ENCODE measurements at regions not wholly inside any gene's neighbourhood (a gene's known extent, or its start where the extent isn't known, plus 50 kb on each side); places are given as distances from the start of the nearest gene placed in this dataset.
"Not testable (repeated sequence)": the region's sequence is repeated elsewhere in the genome, so short reads cannot be mapped to it uniquely, and the experiment has no call there.

- ATAC-seq: no peak
- intact Hi-C loops (cut with DNase I): no loop called here
- H3K4me3 ChIP-seq: no peak overlapping the region
- H3K27ac ChIP-seq: no peak overlapping the region
- TF ChIP-seq CTCF (IDR thresholded peaks at IDR 0.05): no peak
- TF ChIP-seq POLR2A (IDR thresholded peaks at IDR 0.05): no peak
- no peaks in the 10 kb centered on the region for H3K27me3 ChIP-seq
- WGBS, 2 donors: 53 to 83% methylated on average over 1 to 2 of the region's 2 CpGs
- H3K9me3 ChIP-seq: no peaks in the 10 kb centered on the region
- no peaks in the 10 kb centered on the region for H3K36me3 ChIP-seq (replicated peaks in 1 of 2; ENCODE audit: insufficient read depth in 1 of 2, low read depth in 2 of 2)
- no peaks in the 10 kb centered on the region for H3K4me1 ChIP-seq
- DNase-seq: no peak
Observed at GRCh38 chrX:69424910-69425309, 79.2 kb upstream of the NALF2 start.

- Histone ChIP-seq H3K27ac (no peak overlapping the region), H3K4me3 (no peak overlapping the region), H3K27me3 (no peaks in the 10 kb centered on the region), H3K9me3 (no peaks in the 10 kb centered on the region), H3K36me3 (replicated peaks in 1 of 2; ENCODE audit: insufficient read depth in 1 of 2, low read depth in 2 of 2) (no peaks in the 10 kb centered on the region), H3K4me1 (no peaks in the 10 kb centered on the region)
- no peak for DNase-seq
- no peak for ATAC-seq
- no peak for TF ChIP-seq POLR2A (IDR thresholded peaks at IDR 0.05)
- peak in 3 of 7 experiments; percentile 18 to 32 (median 30) for TF ChIP-seq CTCF (IDR thresholded peaks at IDR 0.05)
- intact Hi-C loops (cut with DNase I): no loop called here
Observed at GRCh38 chrX:69424161-69424560, 80.0 kb upstream of the NALF2 start.

- intact Hi-C loops (cut with DNase I); H3K4me3 ChIP-seq; H3K9me3 ChIP-seq; H3K36me3 ChIP-seq (replicated peaks in 1 of 2; ENCODE audit: insufficient read depth in 1 of 2, low read depth in 2 of 2); DNase-seq; H3K27ac ChIP-seq; H3K4me1 ChIP-seq; H3K27me3 ChIP-seq; ATAC-seq: not testable (repeated sequence)
- WGBS, 2 donors: 75% methylated on average over 4 of the region's 19 CpGs; no CpG with 5 or more reads in 1 of the 2 donors
Observed at GRCh38 chrX:69422208-69422607, 81.9 kb upstream of the NALF2 start.

- TF ChIP-seq CTCF (IDR thresholded peaks at IDR 0.05) (no peak), POLR2A (IDR thresholded peaks at IDR 0.05) (no peak)
- no peaks in the 10 kb centered on the region for H3K27me3 ChIP-seq
- no peaks in the 10 kb centered on the region for H3K36me3 ChIP-seq (replicated peaks in 1 of 2; ENCODE audit: insufficient read depth in 1 of 2, low read depth in 2 of 2)
- H3K4me3 ChIP-seq: no peak overlapping the region
- 100% methylated on average over 1 of the region's 1 CpG for WGBS, 2 donors
- no peaks in the 10 kb centered on the region for H3K9me3 ChIP-seq
- no peak overlapping the region for H3K27ac ChIP-seq
- intact Hi-C loops (cut with DNase I): no loop called here
- ATAC-seq: no peak
- DNase-seq: no peak
- no peaks in the 10 kb centered on the region for H3K4me1 ChIP-seq
Observed at GRCh38 chrX:69415698-69416097, 88.4 kb upstream of the NALF2 start.

- H3K4me3 ChIP-seq: no peak overlapping the region
- DNase-seq (no peak), ATAC-seq (no peak)
- H3K4me1 ChIP-seq: no peaks in the 10 kb centered on the region
- TF ChIP-seq POLR2A (IDR thresholded peaks at IDR 0.05) (no peak), CTCF (IDR thresholded peaks at IDR 0.05) (no peak)
- H3K36me3 ChIP-seq (replicated peaks in 1 of 2; ENCODE audit: insufficient read depth in 1 of 2, low read depth in 2 of 2): no peaks in the 10 kb centered on the region
- no peaks in the 10 kb centered on the region for H3K9me3 ChIP-seq
- 68 to 78% methylated on average over 3 of the region's 3 CpGs for WGBS, 2 donors
- no peaks in the 10 kb centered on the region for H3K27me3 ChIP-seq
- H3K27ac ChIP-seq: no peak overlapping the region
- intact Hi-C loops (cut with DNase I): no loop called here
Observed at GRCh38 chrX:69412661-69413060, 91.5 kb upstream of the NALF2 start.

All from body of pancreas (tissue), 4 donors.